ENCODE measurements at regions not wholly inside any gene's neighbourhood (a gene's known extent, or its start where the extent isn't known, plus 50 kb on each side); places are given as distances from the start of the nearest gene placed in this dataset.

DNA sequence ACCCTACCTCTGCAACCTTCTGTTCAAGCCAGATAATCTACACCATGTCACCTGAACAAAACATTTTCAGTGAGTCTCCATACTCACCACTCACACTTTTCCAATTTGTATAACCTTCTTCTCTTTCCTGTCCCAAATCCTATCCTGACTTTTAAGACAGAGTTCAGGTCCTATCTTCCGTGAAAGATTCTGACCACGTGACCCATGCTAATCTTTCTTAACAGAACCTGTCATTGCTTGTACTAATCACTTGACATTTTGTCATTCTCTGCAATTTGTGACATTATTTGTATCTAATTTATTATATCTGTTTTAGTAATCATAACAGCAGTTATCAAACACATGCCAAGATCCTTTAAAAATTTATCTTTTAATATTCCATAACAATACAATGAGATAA is 132.5 kb upstream of the PRLR start:
- no peak for DNase-seq (ENCODE audit: low read depth)

DNA sequence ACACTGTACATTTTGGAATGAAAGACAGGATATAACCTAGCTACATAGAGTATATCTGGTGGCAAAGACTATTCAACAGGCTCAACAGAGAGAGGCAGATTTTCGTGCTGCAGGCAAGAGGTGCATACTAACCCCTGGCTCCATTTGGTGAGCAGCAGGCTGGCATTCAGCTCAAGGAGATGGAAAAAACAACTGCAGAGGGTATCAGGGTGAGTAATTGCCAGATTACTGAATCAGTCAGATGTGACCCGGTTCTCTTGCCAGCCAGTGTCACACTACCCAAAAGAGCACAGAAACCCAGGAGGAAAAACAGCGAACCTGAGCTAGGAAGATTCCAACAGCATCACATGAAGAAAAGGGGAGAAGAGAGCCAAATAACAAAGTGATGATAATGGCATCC is 130.4 kb upstream of the PRLR start:
- no peak for DNase-seq (ENCODE audit: low read depth)

DNA sequence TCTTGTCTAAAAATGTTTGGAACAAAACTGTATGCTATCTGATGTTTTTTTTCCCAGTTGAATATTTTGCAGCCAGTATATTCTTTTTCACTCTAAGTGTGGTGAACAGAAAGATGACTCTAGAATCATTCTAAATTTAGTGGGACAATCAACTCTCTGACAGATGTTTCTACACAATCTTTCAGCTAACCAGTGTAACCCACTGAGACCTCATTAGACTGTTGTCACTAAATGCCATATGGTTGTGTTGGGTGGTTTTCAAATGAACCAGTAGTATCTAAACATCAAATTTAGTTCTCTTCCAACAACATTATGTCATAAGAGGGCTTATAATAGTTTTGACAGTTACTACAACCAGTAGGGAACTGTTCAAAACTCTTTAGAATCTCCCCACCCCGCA is 129.6 kb upstream of the PRLR start:
- no peak for DNase-seq (ENCODE audit: low read depth)

DNA sequence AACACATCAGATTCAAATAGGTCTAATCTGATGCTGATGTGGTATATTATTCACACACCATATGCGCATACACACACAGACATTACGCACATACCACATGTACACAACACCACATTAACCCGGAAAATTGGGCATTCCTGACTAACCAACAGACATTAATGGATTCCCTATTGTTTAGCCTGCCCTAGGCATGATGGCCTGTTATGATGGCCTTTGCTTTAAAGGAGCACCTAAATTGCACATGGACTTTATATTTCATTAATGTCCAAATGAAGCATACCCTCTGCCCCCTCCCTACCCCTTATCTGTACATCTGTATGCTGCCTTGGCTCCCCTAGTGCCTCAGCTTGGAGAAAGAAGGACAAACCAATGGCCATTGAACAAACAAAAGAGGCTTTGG is 127.7 kb upstream of the PRLR start:
- no peak for DNase-seq (ENCODE audit: low read depth)

DNA sequence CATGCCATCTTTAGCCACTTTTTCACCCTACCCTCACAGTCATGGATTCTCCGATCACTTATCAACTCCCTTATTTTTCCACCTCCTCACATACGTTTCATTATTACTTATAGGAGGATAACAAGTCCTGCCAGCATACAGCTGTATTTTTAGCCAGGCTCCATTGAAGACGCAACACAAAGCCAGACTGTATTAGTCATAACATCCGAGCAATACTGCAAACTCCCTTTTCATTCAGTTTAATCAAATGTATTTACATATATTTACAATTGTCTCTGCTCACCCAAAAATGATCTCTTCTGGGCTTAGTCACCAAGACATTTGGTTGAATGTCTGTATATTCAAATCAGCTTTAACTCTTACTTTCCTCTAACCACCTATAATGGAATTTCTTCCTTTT is 126.4 kb upstream of the PRLR start:
- no peak for DNase-seq (ENCODE audit: low read depth)

DNA sequence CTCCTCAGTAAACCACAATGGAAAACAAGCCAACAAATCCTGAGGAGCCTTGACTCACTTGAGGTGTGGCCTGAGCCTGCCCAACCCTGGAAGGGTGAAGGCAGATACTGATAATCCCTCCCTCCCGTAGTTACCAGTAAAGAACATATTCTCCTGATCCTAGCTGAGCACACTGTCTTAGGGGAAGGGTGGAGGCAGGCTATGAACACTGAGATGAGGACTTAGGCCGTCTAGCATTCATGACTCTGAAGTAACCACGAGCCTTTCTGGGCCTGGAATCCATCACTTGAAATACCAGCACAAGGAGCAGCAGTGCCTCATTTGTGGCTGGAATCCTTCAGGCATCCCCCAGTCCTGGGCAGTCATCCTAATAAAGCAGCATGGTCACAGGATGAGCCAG is 124.5 kb upstream of the PRLR start:
- no peak for DNase-seq (ENCODE audit: low read depth)

DNA sequence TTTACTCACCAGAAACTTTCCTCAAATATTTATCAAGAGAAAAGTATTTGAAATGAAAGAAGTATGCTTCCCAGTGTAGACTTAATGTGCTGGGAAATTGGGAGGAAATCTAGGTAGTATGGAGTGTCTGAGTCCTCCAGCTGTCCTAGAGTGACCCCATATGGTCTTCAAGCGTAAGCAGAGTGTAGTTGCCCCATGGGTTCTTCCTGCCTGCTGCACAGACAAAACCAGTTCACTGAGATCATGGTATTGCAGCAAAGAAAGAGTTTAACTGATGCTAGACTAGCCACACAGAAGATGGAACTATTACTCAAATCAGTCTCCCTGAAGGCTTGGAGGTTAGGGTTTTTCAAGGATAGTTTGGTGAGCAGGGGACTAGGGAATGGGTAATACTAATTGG is 114.9 kb upstream of the PRLR start:
- no peak for DNase-seq (ENCODE audit: low read depth)

DNA sequence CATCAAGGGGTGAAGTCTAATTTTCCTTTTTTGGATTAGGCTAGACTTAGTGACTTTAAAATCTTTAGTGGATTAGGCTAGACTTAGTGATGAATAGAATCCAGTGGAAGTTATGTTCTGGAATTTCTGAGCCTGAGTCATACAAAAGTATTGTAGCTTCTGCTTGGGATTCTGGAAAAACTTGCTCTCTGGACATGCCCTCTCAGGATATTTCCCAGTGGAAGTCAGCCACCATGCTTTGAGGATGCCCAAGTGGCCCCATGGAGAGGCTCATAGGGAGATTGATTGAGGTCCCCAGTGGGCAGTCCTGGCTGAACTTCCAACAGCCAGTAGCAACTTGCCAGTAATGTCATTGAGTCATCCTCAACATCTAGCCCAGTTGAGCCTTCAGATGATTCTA is 112.4 kb upstream of the PRLR start:
- no peak for DNase-seq (ENCODE audit: low read depth)

DNA sequence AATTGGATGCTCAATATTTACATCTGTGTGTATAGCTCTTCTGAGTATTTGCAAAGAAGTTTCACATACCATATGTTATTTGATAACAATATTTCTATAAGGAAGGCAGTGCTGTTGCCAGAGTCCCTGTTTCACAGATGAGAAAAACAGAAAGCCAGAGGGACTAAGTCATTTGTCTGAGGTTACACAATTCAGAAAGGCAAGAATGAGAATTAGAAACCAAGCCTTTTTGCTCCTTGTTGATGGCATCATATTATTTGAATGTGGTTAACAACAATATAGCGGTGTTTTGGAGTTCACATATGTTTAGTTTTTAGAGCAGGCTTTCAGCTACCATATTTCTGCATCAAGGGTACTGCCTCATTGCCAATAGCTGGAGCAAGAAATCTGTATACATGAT is 110.9 kb upstream of the PRLR start:
- DNase-seq (ENCODE audit: low read depth): no peak

DNA sequence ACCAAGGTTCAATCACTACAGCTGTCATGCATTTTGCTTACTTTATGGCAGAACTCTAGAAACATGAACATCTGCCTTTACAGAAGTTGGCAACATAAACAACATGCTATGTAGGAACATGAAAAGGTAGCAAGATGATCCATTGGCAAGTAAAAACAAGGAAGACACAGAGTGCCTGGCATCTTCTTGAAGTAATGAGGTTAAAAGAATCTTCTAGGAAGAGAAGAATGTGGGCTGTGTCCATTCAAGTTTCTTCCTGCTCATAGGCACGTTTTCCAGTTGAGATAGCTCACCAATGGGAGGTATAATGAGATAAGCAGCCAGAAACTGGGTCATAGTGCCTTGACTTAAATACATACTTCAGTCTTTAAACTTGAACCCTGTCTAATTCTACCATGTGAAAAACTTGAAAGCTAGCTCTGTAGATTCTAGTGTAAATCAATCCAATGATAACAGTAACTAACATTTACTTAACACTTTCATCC is 109.4 kb upstream of the PRLR start:
- DNase-seq (ENCODE audit: low read depth): no peak

DNA sequence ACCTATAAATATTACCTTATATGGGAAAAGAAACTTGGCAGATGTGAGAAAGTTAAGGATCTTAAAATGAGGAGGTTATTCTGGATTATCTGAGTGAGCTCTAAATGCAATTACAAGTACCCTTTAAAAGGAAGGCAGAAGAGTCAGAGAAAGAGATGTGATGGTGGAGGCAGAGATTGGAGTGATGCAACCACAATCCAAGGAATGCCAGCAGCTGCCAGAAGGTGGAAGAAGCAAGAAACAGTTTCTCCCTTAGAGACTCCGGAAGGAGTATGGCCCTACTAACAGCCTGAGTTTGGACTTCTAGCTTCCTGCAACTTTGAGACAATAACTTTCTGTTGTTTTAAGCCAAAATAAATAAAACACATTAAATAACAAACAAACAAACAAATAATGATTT is 108.7 kb upstream of the PRLR start:
- DNase-seq (ENCODE audit: low read depth): no peak

DNA sequence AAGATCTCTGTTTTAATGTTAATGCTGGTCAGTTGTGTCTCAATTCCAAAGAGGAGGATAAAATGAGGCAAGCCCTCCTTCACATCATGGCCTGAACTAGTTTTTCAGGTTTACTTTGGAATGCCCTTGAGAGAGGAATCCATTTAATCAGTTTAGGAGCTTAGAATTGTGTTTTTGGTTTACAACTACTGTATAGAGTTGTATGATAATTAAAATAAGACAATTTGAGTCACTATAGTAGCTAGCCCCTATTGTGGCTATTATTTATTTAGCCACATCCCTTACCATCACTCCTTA is 107.8 kb upstream of the PRLR start:
- DNase-seq (ENCODE audit: low read depth): no peak

DNA sequence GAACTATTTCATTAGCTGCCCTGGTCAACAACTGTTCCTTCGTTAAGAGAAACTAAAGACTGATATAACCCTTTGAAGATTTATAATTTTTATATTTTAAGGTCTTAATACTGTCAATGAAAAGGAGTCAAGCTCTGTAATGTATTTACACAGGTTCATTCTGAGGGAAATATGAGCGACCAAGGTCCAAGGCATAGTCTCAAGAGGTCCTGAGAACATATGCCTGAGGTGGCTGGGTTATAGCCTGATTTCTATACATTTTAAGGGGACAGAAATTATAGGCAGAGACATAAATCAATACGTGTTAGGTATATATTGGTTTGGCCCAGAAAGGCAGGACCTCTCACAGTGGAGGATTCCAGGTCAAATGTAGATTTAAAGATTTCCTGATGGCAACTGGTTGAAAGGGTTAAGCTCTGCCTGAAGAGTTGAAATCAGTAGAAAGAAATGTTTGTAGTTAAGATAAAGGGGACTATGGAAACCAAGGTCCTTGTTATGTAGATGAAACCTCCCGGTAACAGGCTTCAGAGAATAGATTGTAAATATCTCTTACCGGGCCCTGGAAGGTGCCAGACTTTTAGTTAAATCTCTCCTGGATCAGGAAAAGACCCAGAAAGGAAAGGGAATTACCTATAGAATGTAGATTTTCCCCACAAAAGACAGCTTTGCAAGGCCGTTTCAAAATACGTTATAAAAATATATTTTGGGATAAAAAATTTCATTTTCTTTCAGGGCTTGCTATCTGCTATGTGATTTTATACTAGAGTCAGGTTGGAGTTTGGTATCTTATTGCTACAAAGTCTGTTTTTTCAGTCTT is 107.3 kb upstream of the PRLR start:
- no peak for DNase-seq (ENCODE audit: low read depth)

DNA sequence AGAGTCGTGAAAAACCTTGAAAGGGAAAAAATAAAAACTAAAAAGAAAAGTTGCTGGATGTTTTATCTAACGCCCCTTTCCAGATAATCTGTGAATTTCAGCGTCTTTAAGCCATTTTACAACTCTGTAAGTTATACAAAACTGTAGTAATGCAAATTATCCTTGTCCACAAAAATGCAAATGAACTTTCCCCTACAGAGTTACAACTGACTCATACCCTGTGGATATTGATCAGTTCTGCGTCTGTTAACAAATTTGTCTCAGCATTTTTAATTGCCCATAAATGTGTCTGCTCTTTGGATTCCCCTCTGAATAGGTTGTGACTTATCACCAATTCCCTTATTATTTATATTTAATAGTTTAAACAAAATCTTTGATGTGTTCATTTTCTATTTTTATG is 105.9 kb upstream of the PRLR start:
- no peak for DNase-seq (ENCODE audit: low read depth)

DNA sequence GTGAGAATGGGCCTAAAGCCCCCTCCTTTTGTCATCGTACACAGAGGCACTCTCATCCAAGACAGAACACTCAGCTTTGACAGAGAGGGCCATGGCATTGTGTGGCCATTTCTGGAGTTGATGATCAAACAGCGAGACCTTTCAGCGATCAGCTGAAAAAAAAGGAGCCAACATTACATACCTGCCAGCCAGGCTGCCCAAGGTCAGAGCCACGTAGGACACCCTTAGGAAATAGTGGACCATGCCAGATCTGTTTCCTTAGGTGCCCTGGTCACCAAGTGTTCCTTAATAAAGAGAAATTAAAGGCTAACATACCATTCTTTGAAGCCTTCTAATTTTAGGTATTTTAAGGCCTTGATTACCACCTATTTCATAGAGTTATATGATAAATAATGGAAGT is 105.5 kb upstream of the PRLR start:
- no peak for DNase-seq (ENCODE audit: low read depth)

DNA sequence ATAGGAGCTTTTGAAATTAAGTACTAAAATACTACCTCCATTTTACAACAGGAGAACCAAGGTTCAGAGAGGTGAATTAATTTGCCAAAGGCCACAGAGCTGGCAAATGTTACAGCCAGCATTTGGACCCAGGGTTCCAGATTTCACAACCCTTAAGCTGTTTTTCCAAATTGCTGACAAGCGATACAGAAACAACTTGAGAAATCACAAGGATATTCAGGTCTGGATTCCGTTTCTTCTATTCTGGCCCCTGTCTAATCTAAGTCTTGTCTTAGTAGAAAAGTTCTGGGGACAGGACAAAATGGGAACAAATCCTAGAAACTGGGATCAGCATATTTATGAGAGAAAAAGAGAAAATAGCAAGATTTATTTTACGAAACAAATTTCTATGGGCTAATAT is 103.1 kb upstream of the PRLR start:
- DNase-seq (ENCODE audit: low read depth): no peak

DNA sequence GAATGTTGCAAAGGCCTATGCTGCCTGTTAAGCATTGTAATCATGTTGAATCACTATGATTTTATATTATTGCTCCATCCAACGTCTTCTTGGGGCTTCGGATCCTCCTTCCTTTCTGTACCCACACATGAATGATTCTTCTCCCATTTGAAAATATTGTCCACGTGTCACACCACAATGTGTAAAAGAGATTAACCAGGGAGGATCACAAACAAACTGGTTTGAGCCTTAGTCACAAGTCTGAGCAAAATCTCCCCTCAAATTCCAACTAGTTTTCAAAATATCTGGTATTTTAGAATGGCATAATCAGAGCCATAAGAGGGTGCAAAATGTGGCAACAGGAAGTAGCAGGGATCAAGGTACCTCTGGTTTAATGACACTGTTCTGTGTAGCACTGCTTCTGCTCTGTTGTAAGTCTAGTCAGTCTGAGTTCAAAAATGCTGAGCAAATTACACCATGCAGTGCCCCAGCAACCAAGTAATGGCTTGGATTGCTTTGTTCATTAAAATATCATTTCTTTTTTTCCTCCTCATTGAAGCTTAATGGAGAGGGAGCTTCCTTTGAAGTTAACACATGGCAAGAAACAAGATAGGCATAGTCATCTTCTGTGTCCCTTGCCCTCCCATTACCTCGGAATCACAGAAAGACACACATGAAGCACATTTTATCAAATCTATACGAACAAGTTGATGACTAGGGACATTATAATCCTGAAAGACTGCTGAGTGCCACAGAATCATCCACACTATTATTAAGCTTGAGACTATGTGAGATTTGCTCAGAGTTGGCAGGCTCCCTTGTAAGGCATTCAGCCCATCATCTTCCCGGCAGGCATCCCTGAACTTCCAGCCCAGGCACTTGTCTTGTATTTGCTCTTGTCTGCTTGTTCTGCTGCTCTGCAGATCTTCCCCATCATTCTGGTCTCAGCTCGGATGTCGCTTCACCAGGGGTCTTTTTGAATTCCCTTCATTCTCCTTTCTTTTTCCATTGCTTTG is 102.0 kb upstream of the PRLR start:
- no peak for DNase-seq (ENCODE audit: low read depth)

DNA sequence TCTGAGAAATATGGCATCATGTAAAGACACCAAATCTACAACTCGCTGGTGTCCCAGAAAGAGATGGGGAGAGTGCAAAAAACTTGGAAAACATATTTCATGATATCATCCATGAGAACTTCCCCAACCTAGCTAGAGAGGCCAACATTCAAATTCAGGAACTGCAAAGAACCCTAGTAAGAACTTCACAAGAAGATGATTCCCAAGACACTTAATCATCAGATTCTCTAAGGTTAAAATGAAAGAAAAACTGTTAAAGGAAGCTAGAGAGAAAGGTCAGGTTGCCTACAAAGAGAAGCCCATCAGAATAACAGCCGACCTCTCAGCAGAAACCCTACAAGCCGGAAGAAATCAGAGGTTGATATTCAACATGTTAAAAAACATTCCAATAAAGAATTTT is 95.5 kb upstream of the PRLR start:
- DNase-seq (ENCODE audit: low read depth): no peak

DNA sequence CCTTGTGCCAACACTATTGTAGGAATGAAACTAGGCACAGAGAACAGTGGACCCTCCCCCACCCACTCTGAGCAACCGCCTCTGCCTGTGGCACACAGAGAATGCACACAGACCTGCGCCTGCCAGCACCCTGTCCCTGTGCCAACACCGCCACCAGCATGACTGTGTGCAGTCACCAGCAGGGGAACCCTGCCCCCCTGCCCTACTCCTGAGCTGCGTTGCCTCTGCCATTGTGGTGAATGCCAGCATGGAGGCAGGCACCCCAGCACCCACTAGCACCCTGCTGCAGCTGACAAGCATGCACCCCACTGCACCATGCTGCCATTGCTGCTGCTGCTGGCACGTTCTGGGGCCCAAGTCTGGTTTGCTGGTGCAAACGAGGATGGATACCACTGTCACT is 94.4 kb upstream of the PRLR start:
- DNase-seq (ENCODE audit: low read depth): no peak

DNA sequence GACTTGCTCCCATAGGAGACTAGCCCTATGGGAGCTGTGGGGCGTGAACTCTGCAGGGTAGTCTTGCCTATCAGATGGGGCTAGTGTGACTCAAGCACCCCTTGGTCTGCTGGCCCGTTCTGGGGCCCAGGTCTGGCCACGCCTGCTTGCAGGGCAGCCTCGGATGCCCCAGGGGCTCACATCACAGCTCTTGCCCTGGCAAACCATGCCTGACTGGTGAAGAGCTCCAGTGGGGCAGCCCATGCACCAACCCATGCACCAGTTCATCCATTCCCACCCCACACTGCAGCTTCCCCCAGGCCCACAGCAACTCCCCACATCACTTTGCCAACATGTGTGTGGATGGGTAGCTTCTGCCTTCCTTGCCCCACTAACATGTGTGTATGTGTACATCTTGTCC is 93.9 kb upstream of the PRLR start:
- no peak for DNase-seq (ENCODE audit: low read depth)

DNA sequence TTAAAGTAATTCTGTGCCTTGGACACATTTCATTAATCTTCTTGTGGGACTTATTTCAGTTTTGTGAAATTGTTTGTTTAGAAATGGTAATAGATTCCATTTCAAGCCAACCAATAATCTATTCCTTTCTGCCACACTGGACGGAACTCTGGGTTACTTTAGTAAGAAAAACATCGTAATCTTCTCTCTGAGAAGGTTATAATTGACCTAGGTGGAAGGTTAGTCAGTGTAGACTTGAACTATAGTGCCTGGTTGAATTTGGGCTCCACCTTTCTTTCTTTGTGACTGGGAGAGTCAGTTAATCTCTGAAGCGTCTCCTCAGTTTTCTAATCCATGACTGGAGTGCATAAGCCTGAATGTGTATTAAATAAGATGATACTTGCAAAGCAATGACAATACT is 89.7 kb upstream of the PRLR start:
- DNase-seq (ENCODE audit: low read depth): no peak

DNA sequence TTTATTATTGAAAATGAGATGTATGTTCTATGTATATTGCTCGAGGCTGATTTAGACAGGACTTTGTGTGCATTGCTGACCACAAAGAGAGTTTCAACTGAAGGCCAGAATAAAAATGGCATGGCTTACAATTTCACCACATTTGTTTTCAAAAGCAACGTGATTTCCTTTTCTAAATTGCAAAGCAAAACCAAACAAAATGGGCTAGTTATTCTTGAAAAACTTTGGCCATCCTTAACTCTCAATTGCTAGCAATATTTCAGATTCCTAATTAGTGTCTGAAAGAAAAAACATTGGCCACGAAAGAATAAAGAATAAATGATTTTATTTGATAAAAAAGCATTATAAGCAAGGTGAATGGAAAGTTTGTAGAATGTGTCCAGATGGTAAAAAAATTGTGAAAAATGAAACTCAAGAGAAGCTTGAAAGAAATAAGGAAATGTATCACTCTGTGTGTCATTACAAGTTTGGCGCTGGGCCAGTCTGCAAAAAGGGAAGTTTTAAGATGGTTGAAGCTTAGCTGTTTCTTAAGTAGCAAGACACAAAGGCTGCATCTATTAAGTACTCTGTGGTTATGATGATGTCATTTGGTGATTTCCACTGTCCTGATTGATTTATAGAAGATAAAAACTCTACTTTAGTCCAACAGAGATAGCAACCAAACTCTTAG is 89.2 kb upstream of the PRLR start:
- peak; percentile 14 for DNase-seq (ENCODE audit: low read depth)

DNA sequence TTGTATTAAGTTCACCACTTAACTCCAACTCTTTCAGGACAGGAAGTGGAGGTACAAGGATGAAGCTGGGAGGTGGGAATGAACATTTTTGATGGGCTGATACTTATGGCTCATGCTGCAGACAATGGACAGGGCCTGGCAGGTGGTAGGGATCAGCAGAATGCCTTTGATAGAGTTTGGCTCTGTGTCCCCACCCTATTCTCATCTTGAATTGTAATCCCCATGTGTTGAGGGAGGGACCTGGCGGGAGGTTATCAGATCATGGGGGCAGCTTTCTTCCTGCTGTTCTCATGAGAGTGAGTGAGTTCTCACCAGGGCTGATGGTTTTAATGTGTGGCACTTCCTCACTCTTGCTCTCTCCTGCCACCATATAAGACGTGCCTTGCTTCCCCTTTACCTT is 87.3 kb upstream of the PRLR start:
- DNase-seq (ENCODE audit: low read depth): no peak

All from stimulated activated CD8-positive, alpha-beta memory T cell treated with anti-CD3 and anti-CD28 coated beads, Interleukin-15, amount 100 ng/mL, for 24 hours (primary cell).